HepG2 (cell line): ENCODE measurements at regions not wholly inside any gene's neighbourhood (a gene's known extent, or its start where the extent isn't known, plus 50 kb on each side); places are given as distances from the start of the nearest gene placed in this dataset.

Source experiments
- ATF4 ChIP-seq, 2 experiments: fragments of 450-650 bp in 1 of 2; sonication (generic) in 1 of 2; formaldehyde crosslinking; IDR thresholded peaks; 2 replicates each; pipeline versions ENCODE4 v1.5.0 to v1.8.0; 2020 to 2022; ENCODE audit warnings: mild to moderate bottlenecking in 1 of 2, missing genetic modification reagents in 1 of 2
- FOXA3 ChIP-seq: IDR thresholded peaks from 2 replicates; pipeline ENCODE4 v1.6.1; 2016; ENCODE audit warnings: missing genetic modification reagents, missing compliant biosample characterization
- HOXD1 ChIP-seq: sonication (generic); formaldehyde crosslinking; IDR thresholded peaks from 2 replicates; pipeline ENCODE4 v1.5.0; 2020; ENCODE audit warnings: missing genetic modification reagents
- KDM3A ChIP-seq: IDR thresholded peaks from 2 replicates; pipeline ENCODE4 v1.6.1; 2018; ENCODE audit warnings: low read depth, missing compliant biosample characterization
- MEF2D ChIP-seq: sonication (generic); formaldehyde crosslinking; IDR thresholded peaks from 2 replicates; pipeline ENCODE4 v1.5.1; 2020; ENCODE audit warnings: mild to moderate bottlenecking, missing genetic modification reagents
- MEIS2 ChIP-seq: sonication (generic); formaldehyde crosslinking; IDR thresholded peaks from 2 replicates; pipeline ENCODE4 v1.9.0; 2021; ENCODE audit warnings: mild to moderate bottlenecking, missing genetic modification reagents
- ONECUT2 ChIP-seq: sonication (generic); formaldehyde crosslinking; IDR thresholded peaks from 2 replicates; pipeline ENCODE4 v1.4.0; 2020; ENCODE audit warnings: missing genetic modification reagents
- PITX1 ChIP-seq: sonication (generic); formaldehyde crosslinking; IDR thresholded peaks from 2 replicates; pipeline ENCODE4 v1.5.1; 2020; ENCODE audit warnings: mild to moderate bottlenecking, missing genetic modification reagents
- PLSCR1 ChIP-seq: sonication (generic); formaldehyde crosslinking; IDR thresholded peaks from 2 replicates; pipeline ENCODE4 v1.5.0; 2020; ENCODE audit warnings: missing genetic modification reagents, mild to moderate bottlenecking, borderline replicate concordance
- SAP130 ChIP-seq: IDR thresholded peaks from 2 replicates; pipeline ENCODE4 v1.6.1; 2016; ENCODE audit warnings: low read depth
- SMC3 ChIP-seq: IDR thresholded peaks from 2 replicates; pipeline ENCODE4 v1.6.1; 2011; ENCODE audit warnings: low read length, improper control_type of control experiment
- THAP11 ChIP-seq: IDR thresholded peaks from 2 replicates; pipeline ENCODE4 v1.6.1; 2016; ENCODE audit warnings: missing biosample characterization, missing genetic modification reagents
- ZNF574 ChIP-seq: sonication (generic); formaldehyde crosslinking; IDR thresholded peaks from 2 replicates; pipeline ENCODE4 v1.4.0; 2020; ENCODE audit warnings: missing genetic modification reagents
- ZNF704 ChIP-seq: sonication (generic); formaldehyde crosslinking; IDR thresholded peaks from 2 replicates; pipeline ENCODE4 v1.8.1; 2023; ENCODE audit warnings: mild to moderate bottlenecking, inconsistent platforms, moderate library complexity, missing genetic modification reagents, borderline replicate concordance
- TF ChIP-seq, protein P1 (sequence below): sonication (generic); formaldehyde crosslinking; IDR thresholded peaks from 2 replicates; pipeline ENCODE4 v1.8.0; 2022; ENCODE audit warnings: missing genetic modification reagents, low read depth, mild to moderate bottlenecking, borderline replicate concordance
- TF ChIP-seq, protein P2 (sequence below): sonication (generic); formaldehyde crosslinking; IDR thresholded peaks from 2 replicates; pipeline ENCODE4 v1.4.0; 2020; ENCODE audit warnings: missing genetic modification reagents
- TF ChIP-seq, protein P3 (sequence below): sonication (generic); formaldehyde crosslinking; IDR thresholded peaks from 2 replicates; pipeline ENCODE4 v1.4.0; 2020; ENCODE audit warnings: missing genetic modification reagents, mild to moderate bottlenecking, borderline replicate concordance

DNA sequence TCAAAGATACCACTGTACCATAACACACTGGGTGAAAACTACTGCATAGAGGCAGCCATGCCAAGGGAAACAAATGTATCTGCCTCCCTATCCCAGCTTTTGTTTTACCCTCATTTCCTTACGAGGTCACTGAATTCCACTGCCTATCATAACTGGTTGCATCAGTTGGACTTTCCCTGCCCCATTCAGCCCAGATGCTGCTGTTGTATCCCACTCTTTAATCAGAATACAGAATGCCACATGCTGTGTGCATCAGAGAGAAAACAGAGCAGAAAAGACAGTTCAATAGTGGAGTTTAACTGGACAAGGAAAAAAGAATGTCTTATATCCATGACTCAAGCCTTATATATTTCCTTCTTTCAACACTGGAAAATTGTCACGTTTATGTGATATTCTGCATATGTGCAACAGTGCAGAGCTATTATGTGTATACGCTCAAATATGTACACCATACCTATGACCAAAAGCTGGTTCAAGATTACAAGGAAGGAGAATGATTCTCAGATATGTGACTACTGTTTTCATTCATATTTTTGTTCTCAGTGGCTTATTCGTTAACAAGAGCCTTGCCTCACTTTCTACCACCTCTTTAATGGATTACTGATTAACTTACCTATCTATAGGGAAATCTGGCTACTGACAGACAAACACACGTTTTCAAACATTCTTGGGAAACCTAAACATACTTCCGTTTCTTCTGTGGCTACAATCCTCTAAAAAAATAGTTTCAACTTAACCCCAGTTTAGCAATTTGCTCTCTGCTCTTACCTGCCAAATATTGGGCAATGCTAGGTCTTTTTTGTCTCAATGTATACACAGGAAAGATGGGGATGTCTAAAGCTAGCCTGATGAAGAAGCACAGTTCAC is 378.9 kb downstream of the SMARCA1 start (continued):
- TF ChIP-seq ZNF574 (CRISPR knock-in tag): no peak
- peak; percentile 62 for TF ChIP-seq THAP11
- peak; percentile 66 for TF ChIP-seq ONECUT2 (CRISPR knock-in tag)
- peak in 1 of 2 experiments; percentile 50; a peak in 2 of 4 replicates for TF ChIP-seq ATF4 (CRISPR knock-in tag; IDR thresholded peaks at IDR 0.05)
- TF ChIP-seq SMC3: 0 out of 2 replicates have a peak, but pooled peaks have one; percentile 21
- TF ChIP-seq, protein P1, sequence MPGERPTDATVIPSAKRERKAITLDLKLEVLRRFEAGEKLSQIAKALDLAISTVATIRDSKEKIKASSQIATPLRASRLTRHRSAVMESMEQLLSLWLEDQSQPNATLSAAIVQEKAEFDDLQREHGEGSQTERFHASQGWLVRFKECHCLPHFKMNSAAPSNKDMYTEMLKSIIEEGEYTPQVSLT (CRISPR knock-in tag): no peak
- peak; percentile 62 for TF ChIP-seq SAP130 (CRISPR knock-in tag)
- TF ChIP-seq, protein P2, sequence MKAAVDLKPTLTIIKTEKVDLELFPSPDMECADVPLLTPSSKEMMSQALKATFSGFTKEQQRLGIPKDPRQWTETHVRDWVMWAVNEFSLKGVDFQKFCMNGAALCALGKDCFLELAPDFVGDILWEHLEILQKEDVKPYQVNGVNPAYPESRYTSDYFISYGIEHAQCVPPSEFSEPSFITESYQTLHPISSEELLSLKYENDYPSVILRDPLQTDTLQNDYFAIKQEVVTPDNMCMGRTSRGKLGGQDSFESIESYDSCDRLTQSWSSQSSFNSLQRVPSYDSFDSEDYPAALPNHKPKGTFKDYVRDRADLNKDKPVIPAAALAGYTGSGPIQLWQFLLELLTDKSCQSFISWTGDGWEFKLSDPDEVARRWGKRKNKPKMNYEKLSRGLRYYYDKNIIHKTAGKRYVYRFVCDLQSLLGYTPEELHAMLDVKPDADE (CRISPR knock-in tag): no peak
- TF ChIP-seq MEIS2 (CRISPR knock-in tag): peak; percentile 39; the same call in 1 of the 2 replicates
- peak; percentile 70; the same call in 1 of the 2 replicates for TF ChIP-seq PITX1
- TF ChIP-seq KDM3A (CRISPR knock-in tag): 0 out of 2 replicates have a peak, but pooled peaks have one; percentile 32
- TF ChIP-seq PLSCR1 (CRISPR knock-in tag): no peak
- no peak for TF ChIP-seq ZNF704 (CRISPR knock-in tag)
- TF ChIP-seq, protein P3, sequence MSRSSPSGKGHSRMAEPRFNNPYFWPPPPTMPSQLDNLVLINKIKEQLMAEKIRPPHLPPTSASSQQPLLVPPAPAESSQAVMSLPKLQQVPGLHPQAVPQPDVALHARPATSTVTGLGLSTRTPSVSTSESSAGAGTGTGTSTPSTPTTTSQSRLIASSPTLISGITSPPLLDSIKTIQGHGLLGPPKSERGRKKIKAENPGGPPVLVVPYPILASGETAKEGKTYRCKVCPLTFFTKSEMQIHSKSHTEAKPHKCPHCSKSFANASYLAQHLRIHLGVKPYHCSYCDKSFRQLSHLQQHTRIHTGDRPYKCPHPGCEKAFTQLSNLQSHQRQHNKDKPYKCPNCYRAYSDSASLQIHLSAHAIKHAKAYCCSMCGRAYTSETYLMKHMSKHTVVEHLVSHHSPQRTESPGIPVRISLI (CRISPR knock-in tag): peak; percentile 95
- TF ChIP-seq HOXD1: 0 out of 2 replicates have a peak, but pooled peaks have one; percentile 34
- TF ChIP-seq FOXA3 (CRISPR knock-in tag): peak; percentile 90
- peak; percentile 84; the same call in 1 of the 2 replicates for TF ChIP-seq MEF2D
